Stimulated activated effector memory CD8-positive, alpha-beta T cell treated with anti-CD3 and anti-CD28 coated beads, Interleukin-12 subunit alpha, Interleukin-12 subunit beta, amount 100 ng/mL, for 72 hours (primary cell): ENCODE measurements at regions not wholly inside any gene's neighbourhood (a gene's known extent, or its start where the extent isn't known, plus 50 kb on each side); places are given as distances from the start of the nearest gene placed in this dataset.

Experiments used
- ATAC-seq: fragments of 150-1000 bp; cut with Tn5 transposase; 2 replicates; pipeline ENCODE4 v1.10.0; 2021
- DNase-seq, 2 donors: peaks; one replicate each; pipeline ENCODE4 v3.0.0; 2021 to 2022; ENCODE audit warnings: low spot score in 2 of 2
- H3K27ac Mint-ChIP-seq: one replicate; pipeline ENCODE4 v1.8.0; 2022; ENCODE audit warnings: mild to moderate bottlenecking, mixed read lengths
- H3K36me3 Mint-ChIP-seq: one replicate; pipeline ENCODE4 v1.8.0; 2022; ENCODE audit warnings: mild to moderate bottlenecking, mixed read lengths
- H3K4me1 Mint-ChIP-seq: one replicate; pipeline ENCODE4 v1.8.0; 2022; ENCODE audit warnings: mixed read lengths
- H3K4me3 Mint-ChIP-seq: one replicate; pipeline ENCODE4 v1.8.0; 2022; ENCODE audit warnings: mild to moderate bottlenecking, mixed read lengths
- H3K9me3 Mint-ChIP-seq: one replicate; pipeline ENCODE4 v1.8.0; 2022; ENCODE audit warnings: mixed read lengths

- DNase-seq = no peak
- Mint-ChIP-seq H3K36me3 (no peaks in the 10 kb centered on the region), H3K27ac (no peak overlapping the region), H3K4me1 (no peaks in the 10 kb centered on the region), H3K4me3 (no peak overlapping the region), H3K9me3 (peaks cover 4% of the 10 kb centered on the region)
- no peak for ATAC-seq
Measured at GRCh38 chr2:236662231-236663185, 92.9 kb downstream of the ACKR3 start.

DNA sequence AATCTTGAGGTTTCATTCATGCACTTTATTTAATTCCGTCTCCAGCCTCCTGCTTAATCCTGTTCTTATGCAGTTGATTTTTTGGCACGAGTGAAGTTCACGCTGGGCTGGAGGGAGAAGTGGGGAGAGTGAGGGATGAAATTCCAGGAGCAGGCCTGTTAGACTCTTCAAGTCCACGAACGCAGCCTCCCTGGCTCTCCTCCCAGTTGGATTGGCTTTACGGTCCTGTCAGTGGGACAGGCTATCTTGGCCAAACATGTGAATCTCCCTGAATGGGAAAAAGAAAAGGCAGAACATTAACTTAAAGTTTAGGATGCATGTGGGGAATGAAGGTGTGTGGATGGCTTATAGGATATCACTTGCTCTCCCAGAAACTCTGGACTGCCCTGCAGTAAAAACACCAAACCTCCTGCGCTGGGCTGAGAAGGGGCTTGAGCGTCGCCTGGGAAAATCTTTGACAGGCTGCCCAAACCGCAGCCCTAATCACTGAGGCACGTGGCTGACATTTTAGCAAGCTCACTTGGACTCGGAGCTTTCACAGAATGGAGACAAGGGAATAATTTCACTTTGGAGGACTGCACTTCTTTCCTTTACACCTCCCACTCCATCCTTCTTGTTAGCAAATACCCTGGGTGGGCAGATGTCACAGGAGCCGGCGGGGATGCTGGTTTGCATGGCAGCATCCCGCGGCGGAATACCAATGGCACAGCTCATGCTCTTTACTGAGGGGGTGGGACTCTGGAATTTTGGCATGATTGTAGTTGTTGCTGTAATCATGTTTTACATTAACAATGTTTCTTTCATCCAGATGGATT lies 93.9 kb downstream of the ACKR3 start:
- no peak overlapping the region for H3K27ac Mint-ChIP-seq
- ATAC-seq (no peak), DNase-seq (no peak)
- no peak overlapping the region for H3K4me3 Mint-ChIP-seq
- H3K4me1 Mint-ChIP-seq = no peaks in the 10 kb centered on the region
- H3K9me3 Mint-ChIP-seq = peaks cover 4% of the 10 kb centered on the region
- no peaks in the 10 kb centered on the region for H3K36me3 Mint-ChIP-seq

GRCh38 chr2:236664136-236664535 lies 94.5 kb downstream of the ACKR3 start:
- ATAC-seq (no peak), DNase-seq (no peak)
- no peaks in the 10 kb centered on the region for H3K4me1 Mint-ChIP-seq
- H3K4me3 Mint-ChIP-seq = no peak overlapping the region
- peaks cover 4% of the 10 kb centered on the region for H3K9me3 Mint-ChIP-seq
- H3K36me3 Mint-ChIP-seq = no peaks in the 10 kb centered on the region
- H3K27ac Mint-ChIP-seq = no peak overlapping the region

DNA sequence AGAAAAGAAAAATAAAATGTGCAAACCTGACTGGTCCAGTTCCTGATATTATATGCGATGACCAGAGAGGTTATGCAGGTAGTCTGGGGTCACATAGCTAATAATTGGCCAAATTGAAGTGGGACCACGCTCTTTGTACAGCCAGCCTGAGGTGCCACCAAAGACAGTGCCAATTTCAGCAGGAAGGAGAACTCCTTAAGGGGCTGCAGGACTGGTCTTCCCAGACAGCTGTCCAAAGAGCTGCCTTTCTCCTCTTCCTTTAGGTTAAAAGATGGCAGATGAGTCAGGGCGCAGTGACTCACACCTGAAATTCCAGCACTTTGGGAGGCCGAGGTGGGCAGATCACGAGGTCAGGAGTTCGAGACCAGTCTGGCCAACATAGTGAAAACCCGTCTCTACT lies 95.5 kb downstream of the ACKR3 start:
- DNase-seq (no peak), ATAC-seq (no peak)
- H3K9me3 Mint-ChIP-seq = peaks cover 4% of the 10 kb centered on the region
- H3K27ac Mint-ChIP-seq = no peak overlapping the region
- no peak overlapping the region for H3K4me3 Mint-ChIP-seq
- no peaks in the 10 kb centered on the region for H3K36me3 Mint-ChIP-seq
- no peaks in the 10 kb centered on the region for H3K4me1 Mint-ChIP-seq

DNA sequence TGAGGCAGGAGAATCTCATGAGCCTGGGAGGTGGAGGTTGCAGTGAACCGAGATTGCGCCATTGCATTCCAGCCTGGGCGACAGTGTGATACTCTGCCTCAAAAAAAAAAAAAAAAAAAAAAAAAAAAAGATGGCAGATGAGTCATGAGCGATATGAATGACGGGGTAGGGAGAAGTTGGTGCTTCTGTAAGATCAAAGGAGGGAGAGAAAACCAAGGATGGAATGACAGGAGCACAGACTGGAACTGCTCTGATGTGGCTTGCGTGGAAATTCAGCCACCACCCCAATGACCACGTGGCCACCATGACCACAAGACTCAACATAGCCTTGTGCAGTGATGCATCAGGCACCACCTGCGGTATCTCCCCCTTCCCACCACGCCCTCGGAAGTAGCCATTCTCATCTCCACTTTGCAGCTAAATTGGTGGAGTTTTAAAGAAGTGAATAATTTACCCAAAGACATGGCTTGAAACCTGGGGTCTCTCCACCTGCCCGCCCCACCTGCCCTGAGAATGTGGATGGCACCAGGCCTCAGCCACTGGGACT lies 96.0 kb downstream of the ACKR3 start:
- H3K27ac Mint-ChIP-seq = no peak overlapping the region
- no peak overlapping the region for H3K4me3 Mint-ChIP-seq
- no peak for ATAC-seq
- peaks cover 4% of the 10 kb centered on the region for H3K9me3 Mint-ChIP-seq
- DNase-seq = no peak
- H3K36me3 Mint-ChIP-seq = no peaks in the 10 kb centered on the region
- H3K4me1 Mint-ChIP-seq = no peaks in the 10 kb centered on the region

DNA sequence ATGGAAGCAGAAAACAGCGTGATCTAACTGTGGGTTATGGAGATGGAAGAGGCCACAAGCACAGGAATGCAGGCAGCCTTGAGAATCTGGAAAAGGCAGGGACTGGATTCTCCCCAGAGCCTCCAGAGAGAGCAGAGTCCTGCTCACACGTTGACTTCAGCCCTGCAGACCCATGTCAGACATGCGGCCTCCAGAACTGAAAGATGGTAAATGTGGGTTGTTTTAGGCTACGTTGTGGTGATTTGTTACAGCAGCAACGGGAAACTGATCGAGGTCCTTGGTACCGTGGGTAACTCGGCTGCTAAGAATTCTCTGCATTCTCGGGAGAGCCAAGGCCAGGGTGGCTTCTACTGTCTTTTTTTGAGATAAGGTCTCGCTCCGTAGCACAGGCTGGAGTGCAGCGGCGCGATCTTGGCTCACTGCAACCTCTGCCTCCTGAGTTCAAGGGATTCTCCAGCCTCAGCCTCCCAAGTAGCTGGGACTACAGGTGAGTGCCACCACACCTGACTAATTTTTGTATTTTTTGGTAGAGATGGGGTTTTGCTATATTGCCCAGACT lies 97.1 kb downstream of the ACKR3 start:
- Mint-ChIP-seq H3K4me3 (no peak overlapping the region), H3K9me3 (peaks cover 4% of the 10 kb centered on the region), H3K4me1 (no peaks in the 10 kb centered on the region), H3K36me3 (no peaks in the 10 kb centered on the region), H3K27ac (no peak overlapping the region)
- DNase-seq = peak in 1 of 2 donors; percentile 33
- ATAC-seq = no peak

GRCh38 chr2:236667526-236667925 lies 97.9 kb downstream of the ACKR3 start:
- H3K4me3 Mint-ChIP-seq = no peak overlapping the region
- peaks cover 4% of the 10 kb centered on the region for H3K9me3 Mint-ChIP-seq
- no peaks in the 10 kb centered on the region for H3K4me1 Mint-ChIP-seq
- DNase-seq (no peak), ATAC-seq (no peak)
- no peaks in the 10 kb centered on the region for H3K36me3 Mint-ChIP-seq
- no peak overlapping the region for H3K27ac Mint-ChIP-seq

DNA sequence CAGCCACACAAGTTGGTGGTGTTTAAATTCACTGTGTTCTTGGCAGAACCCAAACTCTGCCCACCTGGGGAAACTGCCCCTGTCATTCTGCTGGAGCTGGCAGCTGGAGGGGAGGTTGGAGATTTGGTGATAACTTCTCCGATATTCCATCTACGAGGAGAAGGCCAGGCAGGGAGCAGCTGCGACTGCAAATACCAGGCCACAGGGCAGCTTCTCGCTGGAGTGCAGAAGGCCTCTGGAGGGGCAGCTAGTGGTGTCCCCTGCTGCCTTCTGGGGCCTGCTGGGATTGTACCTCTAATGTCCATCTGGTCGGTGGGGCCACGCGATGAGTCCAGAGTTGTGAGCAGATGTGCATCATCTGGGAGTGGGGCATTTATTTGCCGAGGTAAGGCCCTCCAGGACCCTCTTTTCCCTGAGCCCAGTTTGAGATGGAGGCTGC lies 98.9 kb downstream of the ACKR3 start:
- H3K4me3 Mint-ChIP-seq = no peak overlapping the region
- DNase-seq (no peak), ATAC-seq (no peak)
- H3K9me3 Mint-ChIP-seq = peaks cover 4% of the 10 kb centered on the region
- no peak overlapping the region for H3K27ac Mint-ChIP-seq
- H3K4me1 Mint-ChIP-seq = peaks cover 6% of the 10 kb centered on the region
- H3K36me3 Mint-ChIP-seq = peaks cover 4% of the 10 kb centered on the region

DNA sequence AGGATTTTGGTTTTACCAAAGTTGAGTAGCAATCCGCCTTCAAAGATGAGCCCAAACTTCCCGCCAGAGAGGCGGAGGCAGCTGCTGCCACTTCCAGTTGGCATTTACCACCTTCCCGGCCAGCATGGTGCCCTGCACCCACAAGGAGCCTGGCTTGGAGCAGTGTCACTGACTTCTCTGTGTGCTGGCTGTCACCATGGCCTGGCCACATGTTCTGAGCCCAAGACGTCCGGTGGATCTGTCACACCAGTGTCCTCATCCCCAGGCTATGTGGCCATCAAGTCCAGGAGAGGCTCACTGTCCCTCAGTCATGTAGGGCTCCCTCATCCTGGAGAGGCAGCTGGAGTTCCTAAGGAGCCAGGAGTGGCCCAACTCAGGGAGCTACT lies 100.6 kb downstream of the ACKR3 start:
- H3K4me3 Mint-ChIP-seq = no peak overlapping the region
- H3K4me1 Mint-ChIP-seq = peaks cover 6% of the 10 kb centered on the region
- no peak overlapping the region for H3K27ac Mint-ChIP-seq
- no peak for DNase-seq
- peaks cover 4% of the 10 kb centered on the region for H3K36me3 Mint-ChIP-seq
- peaks cover 4% of the 10 kb centered on the region for H3K9me3 Mint-ChIP-seq
- ATAC-seq = peak; percentile 11

GRCh38 chr2:236671896-236672562 lies 102.4 kb downstream of the ACKR3 start:
- no peak overlapping the region for H3K27ac Mint-ChIP-seq
- DNase-seq (no peak), ATAC-seq (no peak)
- H3K9me3 Mint-ChIP-seq = no peaks in the 10 kb centered on the region
- H3K4me1 Mint-ChIP-seq = peaks cover 6% of the 10 kb centered on the region
- H3K36me3 Mint-ChIP-seq = peaks cover 4% of the 10 kb centered on the region
- no peak overlapping the region for H3K4me3 Mint-ChIP-seq

DNA sequence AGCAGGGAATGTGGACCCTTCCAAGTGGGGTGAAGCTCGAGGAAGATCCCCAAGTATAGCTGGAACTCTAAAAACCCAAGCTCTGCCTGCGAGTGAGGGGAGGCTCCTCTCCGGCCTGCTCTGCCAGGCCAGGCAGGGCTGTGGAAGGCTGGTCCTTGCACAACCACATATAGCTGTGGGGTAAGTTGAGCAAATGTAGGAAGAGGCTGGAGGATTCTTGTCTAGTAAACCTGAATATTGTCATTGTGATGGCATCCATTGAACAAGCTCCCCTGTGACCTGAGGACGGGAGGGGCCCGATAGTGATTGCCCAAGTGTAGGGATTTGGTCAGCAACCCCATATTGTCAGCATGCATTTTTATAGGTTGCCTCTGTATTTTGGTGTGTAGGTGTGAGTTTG lies 103.0 kb downstream of the ACKR3 start:
- H3K4me3 Mint-ChIP-seq = no peak overlapping the region
- H3K4me1 Mint-ChIP-seq = peaks cover 6% of the 10 kb centered on the region
- peaks cover 4% of the 10 kb centered on the region for H3K36me3 Mint-ChIP-seq
- no peaks in the 10 kb centered on the region for H3K9me3 Mint-ChIP-seq
- no peak overlapping the region for H3K27ac Mint-ChIP-seq
- DNase-seq (no peak), ATAC-seq (no peak)

GRCh38 chr2:236673126-236673822 lies 103.6 kb downstream of the ACKR3 start:
- H3K36me3 Mint-ChIP-seq = peaks cover 4% of the 10 kb centered on the region
- DNase-seq (no peak), ATAC-seq (no peak)
- no peak overlapping the region for H3K27ac Mint-ChIP-seq
- no peak overlapping the region for H3K4me3 Mint-ChIP-seq
- peaks cover 6% of the 10 kb centered on the region for H3K4me1 Mint-ChIP-seq
- H3K9me3 Mint-ChIP-seq = no peaks in the 10 kb centered on the region

- Mint-ChIP-seq H3K4me1 (peaks cover 6% of the 10 kb centered on the region), H3K36me3 (peaks cover 4% of the 10 kb centered on the region), H3K9me3 (no peaks in the 10 kb centered on the region), H3K27ac (no peak overlapping the region), H3K4me3 (no peak overlapping the region)
- ATAC-seq = no peak
- DNase-seq = no peak
Measured at GRCh38 chr2:236673823-236674185, 104.2 kb downstream of the ACKR3 start.

DNA sequence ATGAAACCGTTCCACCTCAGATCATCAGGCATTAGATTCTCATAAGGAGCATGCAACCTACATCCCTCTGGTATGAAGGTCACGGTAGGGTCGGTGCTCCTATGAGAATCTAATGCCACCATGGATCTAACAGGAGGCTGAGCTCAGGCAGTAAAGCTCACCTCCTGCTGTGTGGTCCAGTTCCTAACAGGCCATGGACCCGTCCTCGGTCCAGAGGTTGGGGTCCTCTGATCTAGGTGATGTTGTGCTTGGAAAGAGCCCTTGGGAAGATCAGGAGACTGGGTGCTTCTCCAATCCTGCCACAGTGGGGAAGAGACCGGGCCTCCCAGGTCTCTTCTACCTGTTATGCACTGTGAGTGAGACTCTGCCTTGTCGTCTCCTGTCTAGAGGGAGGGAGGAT lies 104.6 kb downstream of the ACKR3 start:
- H3K36me3 Mint-ChIP-seq = peaks cover 4% of the 10 kb centered on the region
- no peaks in the 10 kb centered on the region for H3K9me3 Mint-ChIP-seq
- DNase-seq (no peak), ATAC-seq (no peak)
- no peak overlapping the region for H3K4me3 Mint-ChIP-seq
- H3K27ac Mint-ChIP-seq = no peak overlapping the region
- H3K4me1 Mint-ChIP-seq = peaks cover 6% of the 10 kb centered on the region
